Heart left ventricle (tissue), 16 donors: ENCODE measurements at regions not wholly inside any gene's neighbourhood (a gene's known extent, or its start where the extent isn't known, plus 50 kb on each side); places are given as distances from the start of the nearest gene placed in this dataset.

ENCODE experiments used
- ATAC-seq, 4 donors: fragments of 200-7000 bp; cut with Tn5 transposase; one replicate each; pipeline ENCODE4 v1.9.1; 2020 to 2022; ENCODE audit warnings: moderate library complexity in 4 of 4, mild to moderate bottlenecking in 3 of 4, moderate number of reproducible peaks in 1 of 4
- DNase-seq, 5 donors: peaks; one replicate each; pipeline ENCODE4 v3.0.0-alpha.2; 2020
- H3K27ac ChIP-seq, 12 donors: fragments of 200-600 bp; sonication (generic) in 4 of 12; one replicate each; pipeline versions ENCODE4 v1.5.0 to v1.8.0; 2016 to 2022; ENCODE audit warnings: mild to moderate bottlenecking in 2 of 12
- H3K27me3 ChIP-seq, 9 donors: fragments of 200-600 bp; sonication (generic) in 2 of 9; one replicate each; pipeline versions ENCODE4 v1.5.1 to v1.8.0; 2016 to 2022; ENCODE audit warnings: mild to moderate bottlenecking in 3 of 9
- H3K36me3 ChIP-seq, 9 donors: fragments of 200-600 bp; sonication (generic) in 2 of 9; one replicate each; pipeline versions ENCODE4 v1.5.0 to v1.8.0; 2018 to 2022; ENCODE audit warnings: mild to moderate bottlenecking in 2 of 9
- H3K4me1 ChIP-seq, 12 donors: fragments of 200-600 bp; sonication (generic) in 4 of 12; one replicate each; pipeline versions ENCODE4 v1.5.0 to v1.8.0; 2016 to 2022; ENCODE audit warnings: mild to moderate bottlenecking in 3 of 12
- H3K4me3 ChIP-seq, 12 donors: fragments of 200-600 bp; sonication (generic) in 4 of 12; one replicate each; pipeline versions ENCODE4 v1.5.0 to v1.8.0; 2017 to 2022; ENCODE audit warnings: mild to moderate bottlenecking in 9 of 12, moderate library complexity in 4 of 12
- H3K9me3 ChIP-seq, 12 donors: fragments of 200-600 bp; sonication (generic) in 4 of 12; one replicate each; pipeline versions ENCODE4 v1.5.0 to v1.8.0; 2016 to 2022; ENCODE audit warnings: mild to moderate bottlenecking in 1 of 12
- POLR2A ChIP-seq, 2 donors: fragments of 450-650 bp; IDR thresholded peaks; one replicate each; pipeline ENCODE4 v1.6.1; 2017; ENCODE audit warnings: antibody characterized with exemption in 2 of 2, mild to moderate bottlenecking in 2 of 2, moderate library complexity in 2 of 2
- WGBS, 4 donors: extraction: QIAGEN DNeasy Blood & Tissue Kit in 2 of 4; methylation state at CpG; one replicate each; pipeline versions ENCODE4 v1.1.5 to v1.1.7; 2013 to 2018; 5-methylcytosine and 5-hydroxymethylcytosine counted together
- intact Hi-C, 10 donors: fragments of 100-400 bp; cut with DNase I; formaldehyde crosslinking; loops; one replicate each; pipeline versions ENCODE4 v1.11.1 to v1.14.2; 2022
- TF ChIP-seq, protein P1 (sequence below), 12 donors: fragments of 200-600 bp; sonication (generic) in 4 of 12; IDR thresholded peaks; one replicate each; pipeline versions ENCODE4 v1.5.0 to v1.8.0; 2018 to 2022; ENCODE audit warnings: antibody characterized with exemption in 12 of 12, mild to moderate bottlenecking in 5 of 12
- donor health status: ischemic (EF 13 %, LVEDD 7.1; RV severe dilation, severe dysfunction).
- donor health status: healthy with polysubstance abuse.
- donor health status: DM: no; HTN: yes; CAD: no.
- donor health status: DM: no; HTN: no; CAD: no.
- donor health status: ischemic (EF 25% LVEDD 6.9; RV normal size, moderate dysfunction).
- donor health status: ischemic (EF 25% LVEDD 5.7; RV mildly dilated, moderate dysfunction).
- donor health status: healthy.
- donor health status: DM: yes; HTN: yes; CAD: no.
- donor health status: ischemic (EF 35%, LVEDD 5.7; RV mildly dilated, moderate dysfunction).
- donor health status: nonischemic (EF 11% LVEDD 7.7; RV severe dilation, severe dysfunction).
- donor health status: DM: yes; HTN: yes; CAD: no.
- donor health status: PGD.
- donor health status: ischemic (EF 29% LVEDD 5.4; RV normal size, mild dysfunction).
- donor health status: nonischemic (EF 23%, LVEDD 6.1; RV moderate dilation, normal function).

GRCh38 chr4:126956184-126956897 is 676.4 kb upstream of the INTU start:
- TF ChIP-seq POLR2A (IDR thresholded peaks at IDR 0.05), result no peak
- TF ChIP-seq, protein P1, sequence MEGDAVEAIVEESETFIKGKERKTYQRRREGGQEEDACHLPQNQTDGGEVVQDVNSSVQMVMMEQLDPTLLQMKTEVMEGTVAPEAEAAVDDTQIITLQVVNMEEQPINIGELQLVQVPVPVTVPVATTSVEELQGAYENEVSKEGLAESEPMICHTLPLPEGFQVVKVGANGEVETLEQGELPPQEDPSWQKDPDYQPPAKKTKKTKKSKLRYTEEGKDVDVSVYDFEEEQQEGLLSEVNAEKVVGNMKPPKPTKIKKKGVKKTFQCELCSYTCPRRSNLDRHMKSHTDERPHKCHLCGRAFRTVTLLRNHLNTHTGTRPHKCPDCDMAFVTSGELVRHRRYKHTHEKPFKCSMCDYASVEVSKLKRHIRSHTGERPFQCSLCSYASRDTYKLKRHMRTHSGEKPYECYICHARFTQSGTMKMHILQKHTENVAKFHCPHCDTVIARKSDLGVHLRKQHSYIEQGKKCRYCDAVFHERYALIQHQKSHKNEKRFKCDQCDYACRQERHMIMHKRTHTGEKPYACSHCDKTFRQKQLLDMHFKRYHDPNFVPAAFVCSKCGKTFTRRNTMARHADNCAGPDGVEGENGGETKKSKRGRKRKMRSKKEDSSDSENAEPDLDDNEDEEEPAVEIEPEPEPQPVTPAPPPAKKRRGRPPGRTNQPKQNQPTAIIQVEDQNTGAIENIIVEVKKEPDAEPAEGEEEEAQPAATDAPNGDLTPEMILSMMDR (IDR thresholded peaks at IDR 0.05), result no peak
- WGBS, 4 donors, result 91 to 94% (median 93%) methylated on average over 28 of the region's 28 CpGs
- Histone ChIP-seq H3K9me3 (no peaks in the 10 kb centered on the region), H3K4me1 (peaks cover 0 to 6% (median 0%) of the 10 kb centered on the region in 12 donors), H3K27ac (no peak overlapping the region), H3K36me3 (no peaks in the 10 kb centered on the region), H3K27me3 (no peaks in the 10 kb centered on the region), H3K4me3 (no peak overlapping the region)
- intact Hi-C loops, result loop anchor here in 1 of 10 donors (10.0 kb wide), 1 partner anchor 332 kb away; no protein-coding TSS in a partner anchor
- DNase-seq, result peak in 1 of 5 donors; percentile 47
- ATAC-seq, result no peak

- Histone ChIP-seq H3K4me1 (peaks cover 0 to 6% (median 0%) of the 10 kb centered on the region in 12 donors), H3K27ac (no peak overlapping the region), H3K9me3 (no peaks in the 10 kb centered on the region), H3K36me3 (no peaks in the 10 kb centered on the region), H3K4me3 (no peak overlapping the region), H3K27me3 (no peaks in the 10 kb centered on the region)
- intact Hi-C loops, result loop anchor here in 1 of 10 donors (10.0 kb wide), 1 partner anchor 333 kb away; no protein-coding TSS in a partner anchor
- ATAC-seq (peak in 1 of 4 donors; percentile 32), DNase-seq (no peak)
- WGBS, 4 donors, result 60 to 69% (median 68%) methylated on average over 1 of the region's 1 CpG
- TF ChIP-seq, protein P1 (IDR thresholded peaks at IDR 0.05), result peak in 6 of 12 donors; percentile 12 to 47 (median 28)
- no peak for TF ChIP-seq POLR2A (IDR thresholded peaks at IDR 0.05)
Measured at GRCh38 chr4:126957556-126957955, 675.2 kb upstream of the INTU start.

DNA sequence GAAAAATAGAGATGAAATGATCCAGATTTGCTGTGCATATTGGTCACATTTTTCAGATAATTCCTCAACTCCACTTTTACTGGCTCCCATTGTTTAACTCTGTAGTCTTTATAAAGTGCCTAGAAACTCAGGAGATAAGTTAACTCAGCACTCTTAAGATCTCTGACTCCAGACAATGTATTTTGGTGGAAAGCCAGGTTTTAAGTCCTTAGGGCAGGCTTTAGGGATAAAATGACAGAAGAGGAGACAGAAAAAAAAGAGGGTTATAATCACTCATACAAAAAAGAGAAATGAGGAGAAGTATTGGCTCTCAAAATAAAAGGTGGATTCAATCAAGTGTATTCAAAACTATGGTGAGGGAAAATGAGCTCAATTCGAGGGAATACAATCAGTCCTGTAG is 674.8 kb upstream of the INTU start:
- Histone ChIP-seq H3K4me3 (no peak overlapping the region), H3K9me3 (no peaks in the 10 kb centered on the region), H3K36me3 (no peaks in the 10 kb centered on the region), H3K27ac (no peak overlapping the region), H3K27me3 (no peaks in the 10 kb centered on the region), H3K4me1 (peaks cover 0 to 6% (median 0%) of the 10 kb centered on the region in 12 donors)
- ATAC-seq (no peak), DNase-seq (no peak)
- TF ChIP-seq, protein P1 (IDR thresholded peaks at IDR 0.05), result no peak
- TF ChIP-seq POLR2A (IDR thresholded peaks at IDR 0.05), result no peak
- WGBS, 4 donors, result 49 to 63% (median 51%) methylated on average over 1 of the region's 1 CpG
- intact Hi-C loops, result loop anchor here in 1 of 10 donors (10.0 kb wide), 1 partner anchor 333 kb away; no protein-coding TSS in a partner anchor

GRCh38 chr4:126958482-126958881 is 674.3 kb upstream of the INTU start:
- intact Hi-C loops, result loop anchor here in 1 of 10 donors (10.0 kb wide), 1 partner anchor 334 kb away; no protein-coding TSS in a partner anchor
- Histone ChIP-seq H3K27ac (no peak overlapping the region), H3K4me3 (no peak overlapping the region), H3K27me3 (no peaks in the 10 kb centered on the region), H3K4me1 (peaks cover 0 to 6% (median 0%) of the 10 kb centered on the region in 12 donors), H3K36me3 (no peaks in the 10 kb centered on the region), H3K9me3 (no peaks in the 10 kb centered on the region)
- DNase-seq (no peak), ATAC-seq (no peak)
- TF ChIP-seq POLR2A (IDR thresholded peaks at IDR 0.05), result no peak
- TF ChIP-seq, protein P1 (IDR thresholded peaks at IDR 0.05), result no peak
